Fibroblast of skin of back (primary cell): ENCODE measurements at regions not wholly inside any gene's neighbourhood (a gene's known extent, or its start where the extent isn't known, plus 50 kb on each side); places are given as distances from the start of the nearest gene placed in this dataset.

Experiments
- DNase-seq: peaks from one replicate; pipeline ENCODE4 v3.0.0-alpha.2; 2013

DNA sequence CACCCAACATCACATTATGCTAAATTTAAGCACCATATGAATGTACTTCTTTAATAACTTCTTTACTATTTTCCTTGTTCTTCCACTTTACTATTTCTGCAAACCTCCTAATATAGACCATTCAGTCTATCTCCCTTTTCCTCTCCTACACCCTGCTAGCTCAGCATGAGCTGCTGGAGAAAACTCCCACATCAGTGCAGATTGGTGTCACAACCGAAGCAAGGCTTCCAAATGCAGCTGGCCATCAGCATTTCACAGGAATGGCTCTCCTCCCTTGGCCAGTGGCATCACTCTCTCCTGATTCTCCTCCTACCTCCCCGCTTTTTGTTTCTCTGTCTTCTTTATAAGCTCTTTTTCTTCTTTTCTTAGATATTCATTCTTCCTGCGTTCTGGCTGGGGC, 118.7 kb upstream of the ZC3H12C start:
- no peak for DNase-seq

DNA sequence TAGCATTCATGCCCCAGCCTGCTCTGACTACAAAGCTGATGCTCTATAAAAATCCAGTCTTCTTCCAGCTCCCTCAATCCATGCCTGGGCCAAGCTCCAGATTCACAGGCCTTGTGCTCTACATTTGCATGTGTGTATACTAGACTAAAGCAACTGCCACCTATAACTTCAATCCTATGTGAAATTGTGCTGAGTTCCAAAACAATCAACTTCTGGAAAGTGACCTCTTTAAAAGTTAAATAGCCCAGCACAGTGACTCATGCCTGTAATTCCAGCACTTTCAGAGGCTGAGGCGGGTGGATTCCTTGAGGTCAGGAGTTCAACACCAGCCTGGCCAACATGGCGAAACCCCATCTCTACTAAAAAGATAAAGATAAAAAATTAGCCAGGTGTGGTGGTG, 114.3 kb upstream of the ZC3H12C start:
- DNase-seq: no peak

DNA sequence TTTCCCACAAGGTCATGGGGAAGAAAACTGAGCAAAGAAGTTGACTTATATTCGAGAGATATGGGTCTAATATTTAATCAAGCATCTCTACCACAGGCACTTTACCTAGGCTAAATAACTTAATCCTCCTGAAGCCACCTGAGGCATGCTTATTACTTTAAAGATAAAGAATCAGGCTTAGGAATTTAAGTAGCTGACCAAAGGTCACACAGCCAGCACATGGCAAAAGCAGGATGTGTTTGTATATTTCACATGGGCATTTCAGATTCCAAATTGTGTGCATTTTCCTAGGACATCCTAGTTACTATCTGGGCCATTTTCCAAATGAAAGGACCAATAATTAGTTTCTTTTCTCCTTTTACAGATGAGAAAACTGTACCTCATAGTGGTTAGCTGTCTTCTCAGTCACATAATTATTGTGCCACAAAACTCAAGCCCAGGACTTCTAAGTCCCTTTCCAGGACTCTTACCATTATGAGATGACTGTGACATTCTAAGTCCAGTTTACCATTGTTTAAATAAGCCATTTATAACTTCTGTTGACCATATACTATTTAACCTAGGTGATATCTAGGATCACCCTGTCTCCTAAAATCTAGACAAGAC, 112.1 kb upstream of the ZC3H12C start:
- DNase-seq: no peak

DNA sequence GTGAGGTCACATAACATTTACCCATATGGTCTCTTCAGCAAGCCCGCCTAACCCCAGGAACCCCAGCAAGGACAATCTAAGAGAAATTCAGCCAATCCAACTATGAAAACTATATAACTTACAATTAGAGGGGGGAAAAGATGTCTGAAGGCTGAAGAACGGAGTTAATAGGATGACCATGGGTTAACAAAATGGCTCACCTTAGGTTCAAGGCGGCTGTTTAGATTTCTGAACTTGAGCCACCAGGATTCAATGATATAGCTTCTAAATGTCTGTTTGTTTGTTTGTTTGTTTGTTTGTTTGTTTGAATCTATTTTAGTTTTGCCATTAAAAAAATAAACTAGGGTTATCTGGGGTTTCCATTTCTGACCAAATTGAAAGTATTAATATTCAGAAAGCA, 109.8 kb upstream of the ZC3H12C start:
- no peak for DNase-seq

DNA sequence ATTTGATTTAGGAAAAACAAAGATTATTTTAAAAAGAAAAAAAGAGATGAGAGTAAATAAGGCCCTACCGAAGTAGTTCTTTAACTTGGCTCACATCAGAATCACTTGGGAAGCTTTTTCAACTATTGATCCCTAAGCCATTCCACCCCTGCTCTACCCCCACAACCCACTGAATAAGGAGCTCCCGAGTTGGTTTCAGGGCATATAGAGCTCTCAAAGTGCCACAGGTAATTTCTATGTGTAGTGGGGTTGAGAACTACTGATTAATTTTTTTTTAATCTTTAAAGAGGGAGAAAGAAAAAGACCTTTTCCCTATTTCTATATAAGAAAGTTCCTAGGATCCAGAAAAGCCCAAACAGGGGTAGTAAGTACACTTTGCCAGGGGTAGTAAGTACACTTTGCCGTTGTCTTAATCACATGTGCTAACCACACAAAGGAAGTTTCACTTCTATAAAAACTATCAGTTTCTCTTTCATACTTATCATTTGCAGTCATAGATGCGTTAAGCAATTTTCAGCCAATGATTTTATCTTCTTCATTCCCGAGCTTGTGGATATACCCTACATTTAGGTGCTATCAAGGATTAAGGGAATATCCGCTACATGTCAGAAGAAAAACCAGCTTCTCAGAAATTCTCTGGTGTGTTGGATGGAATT, 108.4 kb upstream of the ZC3H12C start:
- DNase-seq: no peak

DNA sequence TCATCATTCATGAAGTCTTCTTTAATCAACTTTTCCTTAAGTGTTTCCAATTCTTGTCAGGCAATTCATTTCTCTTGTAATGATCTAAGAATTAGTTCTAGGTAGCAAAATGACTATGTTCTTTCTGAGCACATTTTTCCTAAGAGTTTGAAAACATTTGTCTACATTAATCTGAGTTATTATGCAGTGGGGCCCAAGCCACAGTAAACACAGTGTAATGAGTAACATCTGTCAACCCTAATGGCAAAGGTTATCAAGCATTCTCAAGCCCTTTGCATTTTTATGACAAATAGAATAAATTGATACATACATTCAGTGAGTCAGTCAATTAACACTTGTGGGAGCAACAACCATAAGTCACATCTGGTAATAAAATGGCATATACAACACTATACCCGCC, 106.7 kb upstream of the ZC3H12C start:
- DNase-seq: no peak

DNA sequence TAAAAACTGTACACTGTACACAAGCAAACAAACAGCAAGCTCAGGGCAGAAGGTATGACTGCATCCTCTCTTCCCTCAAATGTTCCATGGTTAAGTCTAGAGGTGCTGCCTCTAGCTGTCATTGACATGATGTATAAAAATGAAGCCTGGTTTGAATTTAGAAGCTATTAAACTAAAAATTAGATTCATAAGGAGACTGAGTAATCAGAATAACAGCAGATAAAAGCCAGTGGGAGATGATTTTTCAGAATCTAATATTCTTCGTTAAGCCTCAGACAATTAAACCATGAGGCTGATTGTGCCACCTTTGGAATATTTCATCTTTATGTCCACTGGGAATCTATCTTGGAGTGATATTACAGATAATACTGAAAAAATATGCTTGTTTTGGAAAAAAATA, 101.4 kb upstream of the ZC3H12C start:
- no peak for DNase-seq

DNA sequence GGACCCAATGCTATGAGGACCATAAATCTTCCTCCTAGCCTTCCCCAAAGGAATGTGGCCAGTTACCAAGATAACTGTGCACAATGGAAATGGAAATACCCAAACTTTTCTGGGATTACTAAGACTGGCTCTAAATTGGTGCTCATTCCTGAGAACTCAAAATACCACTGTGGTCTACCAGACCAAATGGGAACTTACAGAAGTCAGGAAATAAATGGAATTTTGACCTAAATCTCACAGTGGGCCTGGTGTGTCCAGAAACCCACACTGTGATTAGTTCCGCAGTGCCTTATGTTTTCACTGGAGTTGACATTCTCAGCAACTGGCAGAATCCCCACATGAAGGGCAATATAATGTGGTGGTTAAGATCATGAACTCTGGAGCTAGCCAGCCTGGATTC, 99.4 kb upstream of the ZC3H12C start:
- DNase-seq: peak; percentile 70

DNA sequence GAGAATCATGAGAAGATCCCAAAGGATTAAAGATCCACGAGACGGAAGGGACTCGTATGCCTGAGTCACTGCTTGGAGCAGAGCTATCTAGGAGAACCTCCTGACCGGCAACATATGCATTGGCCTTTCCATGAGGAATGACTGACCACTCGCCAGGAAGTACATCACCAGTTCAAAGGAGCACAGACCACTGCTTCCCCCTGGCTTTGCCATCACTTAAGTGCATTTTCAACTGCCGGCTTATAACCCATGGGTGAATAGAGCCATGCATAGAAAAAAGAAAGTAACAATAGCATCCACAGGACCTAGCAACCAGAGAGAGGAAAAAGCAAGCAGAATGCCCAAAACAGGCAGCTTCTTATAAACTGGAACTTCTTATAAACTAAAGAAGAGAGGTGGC, 98.3 kb upstream of the ZC3H12C start:
- no peak for DNase-seq

DNA sequence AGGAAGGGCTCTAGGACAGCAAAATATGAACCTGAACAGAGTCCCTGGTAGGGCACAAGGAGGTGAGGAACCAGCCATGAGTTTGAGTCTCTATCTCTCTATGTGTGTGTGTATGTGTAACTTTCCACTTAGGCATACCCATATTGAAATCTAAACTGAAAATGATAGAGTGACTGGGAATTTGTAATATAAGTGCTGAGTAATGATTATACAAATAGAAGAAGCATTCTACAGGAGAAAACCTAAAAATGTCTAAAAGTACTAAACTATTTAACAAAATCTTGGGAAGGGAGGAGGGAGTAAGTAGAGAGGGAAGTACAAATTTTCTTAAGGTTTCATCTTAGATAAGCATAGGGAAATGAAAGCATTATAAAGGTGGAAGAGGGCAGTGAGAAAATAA, 97.1 kb upstream of the ZC3H12C start:
- DNase-seq: no peak

DNA sequence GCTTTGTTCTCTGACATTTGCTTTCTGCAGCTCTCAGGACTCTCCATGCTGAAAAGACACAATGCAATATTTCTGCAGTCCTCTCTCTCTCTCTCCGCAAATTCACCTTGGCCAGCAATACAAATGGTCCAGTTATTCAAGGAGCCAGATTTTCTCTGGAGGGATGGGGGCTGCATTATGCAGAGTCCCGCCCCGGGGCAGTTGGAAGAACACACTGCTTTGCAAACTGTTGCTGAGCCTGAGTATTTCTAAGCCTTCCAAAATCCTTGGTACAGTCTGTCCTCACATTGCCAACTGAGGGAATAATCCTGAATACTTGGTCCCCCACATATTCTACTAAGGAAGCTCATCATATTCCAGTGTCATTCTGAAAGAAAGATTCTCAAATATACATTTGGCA, 94.3 kb upstream of the ZC3H12C start:
- DNase-seq: no peak

DNA sequence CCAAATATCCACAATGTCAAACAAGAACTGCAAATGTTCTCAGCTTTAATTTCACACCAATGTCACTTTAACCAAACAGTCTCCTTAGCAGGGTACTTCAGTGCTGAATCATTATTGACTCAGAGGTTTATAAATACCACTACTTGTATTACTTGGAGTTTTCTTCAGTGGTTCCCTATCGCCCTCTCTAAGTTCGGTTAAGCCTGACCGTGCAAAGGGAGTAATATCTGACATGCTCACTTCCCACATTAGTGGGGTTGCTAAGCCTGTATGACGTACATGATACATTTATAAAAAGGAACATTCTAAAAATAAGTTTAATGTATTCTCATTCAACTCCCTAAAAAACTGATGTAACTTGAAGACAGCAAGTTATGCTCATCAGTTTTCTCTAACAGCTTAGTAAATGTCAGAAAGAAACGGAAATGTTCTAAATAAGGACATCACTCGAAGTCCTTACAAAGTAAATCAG, 93.1 kb upstream of the ZC3H12C start:
- DNase-seq: peak; percentile 96

DNA sequence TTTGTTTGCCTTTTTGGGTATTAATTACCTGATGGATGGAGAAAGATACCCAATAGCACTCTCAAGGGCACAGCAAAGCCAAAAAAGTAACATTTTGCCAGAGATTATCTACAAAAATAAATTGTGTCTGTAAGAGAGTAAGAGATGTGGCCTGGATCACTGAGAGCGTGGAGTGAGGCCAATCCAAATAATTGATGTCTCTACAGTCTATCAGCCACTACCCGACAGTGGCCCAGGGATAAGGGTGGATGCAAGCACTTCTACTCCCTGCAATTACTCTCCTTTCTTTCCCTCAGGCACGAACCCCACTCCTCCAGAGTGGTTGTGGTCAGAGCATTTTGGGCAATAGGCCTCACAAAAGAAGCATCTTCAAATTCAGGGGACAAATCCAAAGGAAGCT, 92.3 kb upstream of the ZC3H12C start:
- peak; percentile 54 for DNase-seq

DNA sequence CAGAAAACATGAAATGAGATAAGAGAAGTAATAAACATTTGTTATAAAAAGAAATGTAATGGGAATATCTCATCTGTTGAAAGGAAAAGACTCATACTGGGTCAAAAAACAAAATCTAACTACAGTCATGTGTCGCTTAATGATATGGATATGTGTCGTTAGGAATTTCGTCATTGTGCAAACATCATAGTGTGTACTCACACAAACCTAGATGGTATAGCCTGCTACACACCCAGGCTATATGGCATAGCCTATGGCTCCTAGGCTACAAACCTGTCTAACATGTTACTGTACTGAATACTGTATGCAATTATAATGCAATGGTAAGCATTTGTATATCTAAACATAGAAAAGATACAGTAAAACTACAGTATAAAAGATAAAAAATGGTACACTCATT, 89.8 kb upstream of the ZC3H12C start:
- no peak for DNase-seq

DNA sequence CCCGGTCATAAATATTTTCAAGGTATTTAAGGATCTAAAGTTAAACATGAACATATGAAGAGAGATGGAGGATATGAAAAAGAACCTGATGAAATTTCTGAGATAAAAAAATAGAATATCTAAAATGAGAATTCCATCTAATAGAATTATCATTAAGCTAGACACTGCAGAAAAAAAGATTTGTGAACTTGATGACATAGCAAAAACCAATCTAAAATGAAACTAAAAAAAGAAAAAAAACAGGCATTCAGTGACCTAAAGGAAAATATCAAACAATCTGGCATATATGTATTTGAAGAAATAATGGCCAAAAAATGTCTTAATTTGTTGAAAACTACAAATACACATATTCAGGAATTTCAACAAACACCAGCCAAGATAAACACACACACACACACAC, 81.6 kb upstream of the ZC3H12C start:
- DNase-seq: no peak

DNA sequence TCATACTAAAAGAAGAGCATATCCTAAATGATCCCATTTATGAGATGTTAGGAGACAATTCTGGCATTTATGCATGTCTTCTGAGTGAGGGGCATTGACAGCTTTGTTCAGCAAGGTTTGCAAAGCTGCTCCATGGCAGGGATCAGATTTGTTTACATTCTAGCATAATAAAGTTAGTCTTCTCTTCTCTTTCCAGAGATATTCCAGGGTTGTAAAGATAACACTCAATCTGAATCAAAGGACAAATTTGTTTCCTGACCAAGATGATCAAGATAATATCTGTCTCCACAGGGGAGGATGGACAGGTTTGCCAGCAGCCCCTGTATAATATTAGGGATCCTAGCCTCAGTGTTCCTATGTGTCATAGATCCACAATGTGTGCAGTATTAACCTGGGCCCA, 77.5 kb upstream of the ZC3H12C start:
- DNase-seq: no peak

DNA sequence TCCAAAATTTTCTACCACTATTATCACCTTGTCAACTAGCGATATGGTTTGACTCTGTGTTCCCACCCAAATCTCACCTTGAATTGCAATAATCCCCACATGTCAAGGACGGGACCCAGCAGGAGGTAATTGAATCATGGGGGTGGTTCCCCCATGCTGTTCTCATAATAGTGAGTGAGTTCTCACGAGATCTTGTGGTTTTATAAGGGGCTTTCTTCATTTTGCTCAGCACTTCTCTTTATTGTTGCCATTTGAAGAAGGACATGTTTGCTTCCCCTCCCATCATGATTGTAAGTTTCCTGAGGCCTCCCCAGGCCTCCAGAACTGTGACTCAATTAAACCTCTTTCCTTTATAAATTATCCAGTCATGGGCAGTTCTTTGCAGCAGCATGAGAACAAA, 73.5 kb upstream of the ZC3H12C start:
- no peak for DNase-seq

DNA sequence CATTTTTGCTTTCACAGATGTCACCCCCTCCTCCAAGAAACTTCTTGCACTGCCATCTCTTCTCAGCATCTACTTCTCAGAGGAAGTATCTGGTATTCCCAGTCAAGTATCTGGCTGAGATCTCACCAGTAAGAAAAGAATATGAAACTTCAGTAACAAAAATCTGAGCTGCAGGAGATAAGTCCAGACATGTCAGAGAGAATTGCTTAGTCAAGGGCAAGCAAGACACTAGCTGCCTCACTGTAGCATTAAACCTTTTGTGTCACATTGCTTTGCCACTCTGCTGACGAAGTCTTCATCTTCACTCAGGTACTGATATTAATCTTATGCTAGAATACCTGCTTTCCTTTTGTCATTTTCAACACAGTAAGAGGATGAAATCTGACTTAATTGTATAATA, 70.6 kb upstream of the ZC3H12C start:
- DNase-seq: no peak

DNA sequence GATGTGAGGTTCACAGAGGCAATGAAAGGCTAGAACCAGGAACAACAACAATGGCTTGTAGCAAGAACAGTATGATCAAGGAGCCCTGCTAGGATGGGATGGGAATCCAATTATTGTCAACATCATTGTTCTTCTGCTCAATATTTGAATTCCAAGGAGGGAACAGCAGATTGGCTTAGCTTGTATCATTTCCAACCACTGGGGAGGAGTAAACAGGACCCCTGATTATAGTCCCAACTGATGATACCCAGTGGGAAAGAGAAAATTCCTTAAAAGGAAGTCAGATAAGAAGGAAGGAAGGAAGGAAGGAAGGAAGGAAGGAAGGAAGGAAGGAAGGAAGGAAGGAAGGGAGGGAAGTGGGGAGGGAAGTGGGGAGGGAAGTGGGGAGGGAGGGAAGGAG, 69.5 kb upstream of the ZC3H12C start:
- DNase-seq: no peak

DNA sequence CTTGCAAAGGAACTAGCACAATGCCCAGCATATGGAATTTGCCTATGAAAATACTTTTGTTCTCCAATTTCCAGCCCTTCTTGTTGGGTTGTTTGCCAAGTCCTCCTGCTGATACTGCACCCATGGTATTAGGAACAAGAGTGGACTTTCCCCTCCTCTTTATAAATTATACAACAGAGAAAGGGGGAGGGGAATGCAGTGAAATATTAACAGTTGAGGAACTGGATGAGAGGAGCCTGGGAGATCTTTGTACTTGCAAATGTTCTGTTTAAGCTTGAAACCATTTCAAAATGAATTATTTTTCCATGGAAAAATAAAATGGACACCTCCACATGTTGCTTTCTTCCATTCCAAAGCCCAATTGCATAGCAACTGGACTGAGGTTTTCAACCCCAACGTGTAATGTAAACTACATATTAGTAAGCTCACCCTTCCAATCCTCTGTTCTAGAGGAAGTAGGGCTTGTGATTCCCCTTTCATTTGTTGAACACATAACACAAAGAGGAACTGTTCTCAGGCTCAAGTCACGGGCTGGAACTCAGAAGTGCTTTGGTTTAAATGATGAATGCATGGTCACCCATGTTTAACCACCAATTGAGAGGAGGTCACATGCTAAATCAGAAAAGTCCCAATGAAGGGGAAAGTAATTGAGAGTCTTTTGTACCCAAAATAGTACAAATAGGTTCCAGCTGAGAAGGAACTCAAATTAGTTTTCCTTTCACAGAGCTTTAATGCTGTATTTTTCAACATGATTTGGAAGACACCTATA, 66.2 kb upstream of the ZC3H12C start:
- DNase-seq: no peak

DNA sequence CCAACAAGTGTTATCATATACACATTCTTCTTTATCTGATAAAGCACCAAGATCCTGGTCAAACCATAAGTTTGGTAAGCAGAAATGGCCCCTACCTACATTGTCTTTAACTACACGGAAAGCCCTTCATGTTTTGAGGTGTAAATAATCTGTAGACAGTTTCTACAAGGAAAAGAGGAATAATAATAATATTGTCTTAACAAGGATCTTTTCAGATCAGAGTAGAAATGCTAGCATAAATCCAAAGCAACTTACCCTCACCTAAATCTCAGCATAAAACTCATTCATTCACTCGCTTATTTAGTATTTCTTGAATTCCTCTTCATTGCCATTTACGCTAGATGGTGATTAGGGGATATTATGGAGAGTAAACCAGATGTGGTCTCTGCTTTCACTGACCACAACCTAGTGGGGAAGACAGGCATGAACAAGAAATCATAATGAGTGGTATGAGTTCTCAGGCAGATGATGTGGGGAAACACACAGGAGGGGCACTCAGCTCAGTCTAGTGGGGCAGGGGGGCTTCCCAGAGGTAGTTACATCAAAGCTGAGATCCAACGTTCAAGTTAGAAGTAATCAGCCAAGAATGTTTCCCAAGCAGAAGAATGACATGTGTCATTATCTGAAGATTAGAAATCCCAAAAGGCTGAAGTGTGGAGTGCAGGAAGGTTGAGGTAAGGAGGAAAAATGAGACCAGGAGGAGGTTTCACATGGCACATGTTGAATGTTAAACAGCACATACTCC, 65.4 kb upstream of the ZC3H12C start:
- DNase-seq: no peak

DNA sequence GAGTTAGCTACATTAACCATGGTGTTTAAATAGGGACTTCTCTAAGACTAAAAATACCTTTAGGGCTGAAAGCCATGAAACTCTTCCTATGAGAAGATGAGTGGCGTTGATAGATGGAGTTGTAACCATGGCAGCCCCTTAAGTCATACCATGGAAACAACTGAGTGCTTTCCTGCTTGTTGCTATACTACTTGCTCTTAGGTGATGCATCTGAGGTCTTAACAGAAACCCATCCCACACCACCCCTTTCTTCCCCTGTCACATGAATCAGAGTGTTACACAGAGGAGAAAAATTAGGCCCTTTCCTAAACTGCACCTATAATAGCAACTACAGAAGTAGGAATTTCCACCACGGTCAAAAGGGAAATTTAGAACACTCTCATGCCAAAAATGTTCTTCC, 64.3 kb upstream of the ZC3H12C start:
- no peak for DNase-seq

DNA sequence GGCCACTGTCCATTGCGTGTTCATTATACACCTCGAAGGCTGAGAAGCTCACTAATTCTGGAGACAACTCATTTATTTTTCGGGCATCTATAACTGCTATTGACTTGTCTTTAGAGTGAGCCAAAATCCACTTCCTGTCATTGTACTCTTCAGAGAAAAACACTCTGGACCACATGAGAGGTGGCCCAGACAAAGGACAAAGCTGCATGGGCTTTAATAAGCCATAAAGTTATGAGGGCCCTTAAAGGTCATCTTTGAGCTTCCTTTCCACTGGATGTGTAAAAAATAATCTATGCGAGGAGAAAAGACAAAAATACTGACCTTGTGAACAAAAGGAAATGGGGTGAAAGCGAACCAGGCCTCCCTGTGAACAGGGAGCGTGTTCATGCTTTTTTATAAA, 63.5 kb upstream of the ZC3H12C start:
- no peak for DNase-seq
